ENCODE measurements at regions not wholly inside any gene's neighbourhood (a gene's known extent, or its start where the extent isn't known, plus 50 kb on each side); places are given as distances from the start of the nearest gene placed in this dataset.

GRCh38 chr5:4313138-4313537, 717.5 kb downstream of the IRX1 start:
- no peak overlapping the region for H3K4me3 ChIP-seq (ENCODE audit: insufficient read depth, low read depth, low read length)
- no peak overlapping the region for H3K27ac ChIP-seq (ENCODE audit: insufficient read depth, low read depth, low read length, poor library complexity, severe bottlenecking)
- no peaks in the 10 kb centered on the region for H3K4me1 ChIP-seq (ENCODE audit: control insufficient read depth, insufficient read depth, low read length)
- H3K36me3 ChIP-seq (ENCODE audit: control insufficient read depth, insufficient read depth, low read length), result no peaks in the 10 kb centered on the region
- H3K9me3 ChIP-seq (ENCODE audit: control insufficient read depth, low read length), result no peaks in the 10 kb centered on the region
- WGBS, 2 experiments, result 77 to 88% methylated on average over 3 to 5 of the region's 5 CpGs
- H3K27me3 ChIP-seq (ENCODE audit: control insufficient read depth, insufficient read depth, low read length, poor library complexity, severe bottlenecking), result no peaks in the 10 kb centered on the region

GRCh38 chr5:4319478-4320128, 724.0 kb downstream of the IRX1 start:
- Histone ChIP-seq H3K9me3 (ENCODE audit: control insufficient read depth, low read length) (peaks cover 2% of the 10 kb centered on the region), H3K36me3 (ENCODE audit: control insufficient read depth, insufficient read depth, low read length) (no peaks in the 10 kb centered on the region), H3K4me3 (ENCODE audit: insufficient read depth, low read depth, low read length) (no peak overlapping the region), H3K27ac (ENCODE audit: insufficient read depth, low read depth, low read length, poor library complexity, severe bottlenecking) (no peak overlapping the region), H3K4me1 (ENCODE audit: control insufficient read depth, insufficient read depth, low read length) (no peaks in the 10 kb centered on the region), H3K27me3 (ENCODE audit: control insufficient read depth, insufficient read depth, low read length, poor library complexity, severe bottlenecking) (no peaks in the 10 kb centered on the region)
- 93 to 95% methylated on average over 16 of the region's 16 CpGs for WGBS, 2 experiments

GRCh38 chr5:4330327-4330726, 734.7 kb downstream of the IRX1 start:
- no peak overlapping the region for H3K4me3 ChIP-seq (ENCODE audit: insufficient read depth, low read depth, low read length)
- no peaks in the 10 kb centered on the region for H3K27me3 ChIP-seq (ENCODE audit: control insufficient read depth, insufficient read depth, low read length, poor library complexity, severe bottlenecking)
- H3K4me1 ChIP-seq (ENCODE audit: control insufficient read depth, insufficient read depth, low read length), result no peaks in the 10 kb centered on the region
- no peaks in the 10 kb centered on the region for H3K9me3 ChIP-seq (ENCODE audit: control insufficient read depth, low read length)
- H3K36me3 ChIP-seq (ENCODE audit: control insufficient read depth, insufficient read depth, low read length), result no peaks in the 10 kb centered on the region
- 93 to 94% methylated on average over 2 of the region's 2 CpGs for WGBS, 2 experiments
- no peak overlapping the region for H3K27ac ChIP-seq (ENCODE audit: insufficient read depth, low read depth, low read length, poor library complexity, severe bottlenecking)

GRCh38 chr5:4335078-4335477, 739.4 kb downstream of the IRX1 start:
- Histone ChIP-seq H3K27me3 (ENCODE audit: control insufficient read depth, insufficient read depth, low read length, poor library complexity, severe bottlenecking) (no peaks in the 10 kb centered on the region), H3K4me3 (ENCODE audit: insufficient read depth, low read depth, low read length) (no peak overlapping the region), H3K9me3 (ENCODE audit: control insufficient read depth, low read length) (no peaks in the 10 kb centered on the region), H3K4me1 (ENCODE audit: control insufficient read depth, insufficient read depth, low read length) (no peaks in the 10 kb centered on the region), H3K27ac (ENCODE audit: insufficient read depth, low read depth, low read length, poor library complexity, severe bottlenecking) (no peak overlapping the region), H3K36me3 (ENCODE audit: control insufficient read depth, insufficient read depth, low read length) (no peaks in the 10 kb centered on the region)
- 62 to 67% methylated on average over 2 of the region's 2 CpGs for whole genome bisulfite sequencing, 2 experiments

- no peaks in the 10 kb centered on the region for H3K27me3 ChIP-seq (ENCODE audit: control insufficient read depth, insufficient read depth, low read length, poor library complexity, severe bottlenecking)
- no peaks in the 10 kb centered on the region for H3K9me3 ChIP-seq (ENCODE audit: control insufficient read depth, low read length)
- no peak overlapping the region for H3K27ac ChIP-seq (ENCODE audit: insufficient read depth, low read depth, low read length, poor library complexity, severe bottlenecking)
- H3K4me3 ChIP-seq (ENCODE audit: insufficient read depth, low read depth, low read length), result no peak overlapping the region
- H3K4me1 ChIP-seq (ENCODE audit: control insufficient read depth, insufficient read depth, low read length), result no peaks in the 10 kb centered on the region
- WGBS, 2 experiments, result 18 to 22% methylated on average over 3 of the region's 3 CpGs
- no peaks in the 10 kb centered on the region for H3K36me3 ChIP-seq (ENCODE audit: control insufficient read depth, insufficient read depth, low read length)
Observed at GRCh38 chr5:4337519-4337918, 741.9 kb downstream of the IRX1 start.

- no peak overlapping the region for H3K4me3 ChIP-seq (ENCODE audit: insufficient read depth, low read depth, low read length)
- no peaks in the 10 kb centered on the region for H3K36me3 ChIP-seq (ENCODE audit: control insufficient read depth, insufficient read depth, low read length)
- H3K27me3 ChIP-seq (ENCODE audit: control insufficient read depth, insufficient read depth, low read length, poor library complexity, severe bottlenecking), result no peaks in the 10 kb centered on the region
- WGBS, 2 experiments, result 82 to 85% methylated on average over 9 of the region's 9 CpGs
- H3K9me3 ChIP-seq (ENCODE audit: control insufficient read depth, low read length), result no peaks in the 10 kb centered on the region
- no peak overlapping the region for H3K27ac ChIP-seq (ENCODE audit: insufficient read depth, low read depth, low read length, poor library complexity, severe bottlenecking)
- H3K4me1 ChIP-seq (ENCODE audit: control insufficient read depth, insufficient read depth, low read length), result no peaks in the 10 kb centered on the region
Observed at GRCh38 chr5:4339949-4340348, 744.3 kb downstream of the IRX1 start.

- H3K4me1 ChIP-seq (ENCODE audit: control insufficient read depth, insufficient read depth, low read length), result no peaks in the 10 kb centered on the region
- no peaks in the 10 kb centered on the region for H3K9me3 ChIP-seq (ENCODE audit: control insufficient read depth, low read length)
- 96 to 100% methylated on average over 1 of the region's 1 CpG for WGBS, 2 experiments
- no peak overlapping the region for H3K27ac ChIP-seq (ENCODE audit: insufficient read depth, low read depth, low read length, poor library complexity, severe bottlenecking)
- H3K27me3 ChIP-seq (ENCODE audit: control insufficient read depth, insufficient read depth, low read length, poor library complexity, severe bottlenecking), result no peaks in the 10 kb centered on the region
- H3K36me3 ChIP-seq (ENCODE audit: control insufficient read depth, insufficient read depth, low read length), result no peaks in the 10 kb centered on the region
- no peak overlapping the region for H3K4me3 ChIP-seq (ENCODE audit: insufficient read depth, low read depth, low read length)
Observed at GRCh38 chr5:4345850-4346249, 750.2 kb downstream of the IRX1 start.

GRCh38 chr5:4348423-4348822, 752.8 kb downstream of the IRX1 start:
- Histone ChIP-seq H3K9me3 (ENCODE audit: control insufficient read depth, low read length) (no peaks in the 10 kb centered on the region), H3K4me3 (ENCODE audit: insufficient read depth, low read depth, low read length) (no peak overlapping the region), H3K27me3 (ENCODE audit: control insufficient read depth, insufficient read depth, low read length, poor library complexity, severe bottlenecking) (no peaks in the 10 kb centered on the region), H3K36me3 (ENCODE audit: control insufficient read depth, insufficient read depth, low read length) (no peaks in the 10 kb centered on the region), H3K4me1 (ENCODE audit: control insufficient read depth, insufficient read depth, low read length) (no peaks in the 10 kb centered on the region), H3K27ac (ENCODE audit: insufficient read depth, low read depth, low read length, poor library complexity, severe bottlenecking) (no peak overlapping the region)
- WGBS, 2 experiments, result 96% methylated on average over 3 of the region's 3 CpGs

GRCh38 chr5:4348919-4349318, 753.3 kb downstream of the IRX1 start:
- no peaks in the 10 kb centered on the region for H3K27me3 ChIP-seq (ENCODE audit: control insufficient read depth, insufficient read depth, low read length, poor library complexity, severe bottlenecking)
- H3K9me3 ChIP-seq (ENCODE audit: control insufficient read depth, low read length), result no peaks in the 10 kb centered on the region
- no peaks in the 10 kb centered on the region for H3K36me3 ChIP-seq (ENCODE audit: control insufficient read depth, insufficient read depth, low read length)
- no peak overlapping the region for H3K27ac ChIP-seq (ENCODE audit: insufficient read depth, low read depth, low read length, poor library complexity, severe bottlenecking)
- WGBS, 2 experiments, result 91 to 100% methylated on average over 2 to 3 of the region's 3 CpGs
- no peaks in the 10 kb centered on the region for H3K4me1 ChIP-seq (ENCODE audit: control insufficient read depth, insufficient read depth, low read length)
- no peak overlapping the region for H3K4me3 ChIP-seq (ENCODE audit: insufficient read depth, low read depth, low read length)

- Histone ChIP-seq H3K4me3 (ENCODE audit: insufficient read depth, low read depth, low read length) (no peak overlapping the region), H3K4me1 (ENCODE audit: control insufficient read depth, insufficient read depth, low read length) (no peaks in the 10 kb centered on the region), H3K27ac (ENCODE audit: insufficient read depth, low read depth, low read length, poor library complexity, severe bottlenecking) (no peak overlapping the region), H3K27me3 (ENCODE audit: control insufficient read depth, insufficient read depth, low read length, poor library complexity, severe bottlenecking) (no peaks in the 10 kb centered on the region), H3K36me3 (ENCODE audit: control insufficient read depth, insufficient read depth, low read length) (no peaks in the 10 kb centered on the region), H3K9me3 (ENCODE audit: control insufficient read depth, low read length) (no peaks in the 10 kb centered on the region)
- WGBS, 2 experiments, result 93 to 98% methylated on average over 6 of the region's 6 CpGs
Observed at GRCh38 chr5:4356201-4356600, 760.6 kb downstream of the IRX1 start.

GRCh38 chr5:4359847-4360246, 764.2 kb downstream of the IRX1 start:
- 82 to 90% methylated on average over 2 of the region's 2 CpGs for WGBS, 2 experiments
- no peaks in the 10 kb centered on the region for H3K9me3 ChIP-seq (ENCODE audit: control insufficient read depth, low read length)
- no peaks in the 10 kb centered on the region for H3K4me1 ChIP-seq (ENCODE audit: control insufficient read depth, insufficient read depth, low read length)
- H3K27me3 ChIP-seq (ENCODE audit: control insufficient read depth, insufficient read depth, low read length, poor library complexity, severe bottlenecking), result no peaks in the 10 kb centered on the region
- no peaks in the 10 kb centered on the region for H3K36me3 ChIP-seq (ENCODE audit: control insufficient read depth, insufficient read depth, low read length)
- no peak overlapping the region for H3K27ac ChIP-seq (ENCODE audit: insufficient read depth, low read depth, low read length, poor library complexity, severe bottlenecking)
- H3K4me3 ChIP-seq (ENCODE audit: insufficient read depth, low read depth, low read length), result no peak overlapping the region

Data from ectodermal cell (in vitro differentiated cells).